ENCODE measurements at regions not wholly inside any gene's neighbourhood (a gene's known extent, or its start where the extent isn't known, plus 50 kb on each side); places are given as distances from the start of the nearest gene placed in this dataset.
"Not testable (repeated sequence)": the region's sequence is repeated elsewhere in the genome, so short reads cannot be mapped to it uniquely, and the experiment has no call there.

DNA sequence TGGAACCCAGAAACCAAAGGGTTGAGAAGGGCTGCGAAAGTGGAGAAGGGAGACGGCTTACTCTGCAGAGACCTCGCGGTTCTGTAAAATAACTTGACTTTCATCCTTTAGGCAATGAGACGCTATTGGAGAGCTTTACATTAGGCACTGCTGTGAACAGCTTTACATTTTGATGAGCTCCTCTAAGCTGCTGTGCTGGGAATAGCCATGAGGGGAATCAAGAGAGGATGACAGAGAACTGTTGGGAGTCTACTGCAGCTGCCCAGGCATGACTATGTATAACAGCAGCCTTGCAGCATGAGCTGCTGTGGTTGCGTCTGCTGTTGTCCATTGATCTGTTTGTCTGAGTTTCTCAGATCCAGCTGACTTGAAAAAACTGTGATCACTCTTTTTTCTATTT, 310.8 kb upstream of the MAP2 start:
- no peak for FAIRE-seq
- no peak for DNase-seq (ENCODE audit: insufficient read length, low spot score)
- TF ChIP-seq, protein P1, sequence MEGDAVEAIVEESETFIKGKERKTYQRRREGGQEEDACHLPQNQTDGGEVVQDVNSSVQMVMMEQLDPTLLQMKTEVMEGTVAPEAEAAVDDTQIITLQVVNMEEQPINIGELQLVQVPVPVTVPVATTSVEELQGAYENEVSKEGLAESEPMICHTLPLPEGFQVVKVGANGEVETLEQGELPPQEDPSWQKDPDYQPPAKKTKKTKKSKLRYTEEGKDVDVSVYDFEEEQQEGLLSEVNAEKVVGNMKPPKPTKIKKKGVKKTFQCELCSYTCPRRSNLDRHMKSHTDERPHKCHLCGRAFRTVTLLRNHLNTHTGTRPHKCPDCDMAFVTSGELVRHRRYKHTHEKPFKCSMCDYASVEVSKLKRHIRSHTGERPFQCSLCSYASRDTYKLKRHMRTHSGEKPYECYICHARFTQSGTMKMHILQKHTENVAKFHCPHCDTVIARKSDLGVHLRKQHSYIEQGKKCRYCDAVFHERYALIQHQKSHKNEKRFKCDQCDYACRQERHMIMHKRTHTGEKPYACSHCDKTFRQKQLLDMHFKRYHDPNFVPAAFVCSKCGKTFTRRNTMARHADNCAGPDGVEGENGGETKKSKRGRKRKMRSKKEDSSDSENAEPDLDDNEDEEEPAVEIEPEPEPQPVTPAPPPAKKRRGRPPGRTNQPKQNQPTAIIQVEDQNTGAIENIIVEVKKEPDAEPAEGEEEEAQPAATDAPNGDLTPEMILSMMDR (IDR thresholded peaks at IDR 0.05; ENCODE audit: insufficient read depth, missing control alignments) = no peak

DNA sequence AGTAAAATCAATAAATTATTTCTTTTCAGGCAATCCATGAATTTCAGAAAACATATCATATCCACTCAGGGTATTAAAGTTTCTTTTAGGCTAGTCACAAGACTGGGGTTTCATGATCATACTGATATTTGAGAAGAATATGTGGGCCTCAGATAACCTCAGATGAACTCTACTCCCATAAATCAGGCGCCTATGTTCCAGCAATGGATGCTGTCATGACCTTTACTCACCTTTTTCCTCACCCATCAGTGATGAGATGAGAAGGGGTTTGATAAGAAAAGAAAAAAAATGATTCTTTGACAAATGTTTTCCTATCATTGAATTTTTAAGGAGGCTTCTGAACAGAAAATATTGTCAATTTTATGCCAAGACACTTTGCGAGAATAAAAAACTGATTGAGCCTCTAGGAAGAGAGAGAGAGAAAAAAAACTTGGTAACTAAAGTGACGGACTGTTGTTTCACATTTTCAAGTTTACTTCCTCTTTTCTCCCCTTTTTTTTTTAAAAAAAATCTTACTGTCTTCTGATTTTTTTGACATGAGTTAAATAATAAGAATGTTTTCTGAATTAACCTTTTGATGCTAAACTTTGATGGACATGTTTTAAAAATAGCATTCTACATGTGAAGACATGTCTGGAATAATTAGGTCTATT, 309.1 kb upstream of the MAP2 start:
- DNase-seq (ENCODE audit: insufficient read length, low spot score) = no peak
- TF ChIP-seq, protein P1 (IDR thresholded peaks at IDR 0.05; ENCODE audit: insufficient read depth, missing control alignments) = no peak
- FAIRE-seq = no peak

DNA sequence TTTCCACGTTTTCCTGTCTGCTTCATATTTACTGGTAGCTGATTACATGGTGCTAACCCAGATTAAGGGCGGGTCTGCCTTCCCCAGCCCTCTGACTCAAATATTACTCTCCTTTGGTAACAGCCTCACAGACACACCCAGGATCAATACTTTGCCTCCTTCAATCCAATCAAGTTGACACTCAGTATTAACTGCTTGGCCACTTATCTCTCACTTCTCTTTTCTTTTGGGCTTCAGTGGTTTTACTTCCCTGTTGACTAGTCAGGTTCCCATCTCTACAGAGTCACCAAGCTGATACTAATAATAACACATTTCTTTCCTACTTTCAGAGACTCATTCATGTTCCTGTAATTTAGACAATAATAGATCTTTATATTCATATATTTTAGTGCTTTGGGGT, 302.2 kb upstream of the MAP2 start:
- TF ChIP-seq, protein P1 (IDR thresholded peaks at IDR 0.05; ENCODE audit: insufficient read depth, missing control alignments) = no peak
- no peak for DNase-seq (ENCODE audit: insufficient read length, low spot score)
- no peak for FAIRE-seq

DNA sequence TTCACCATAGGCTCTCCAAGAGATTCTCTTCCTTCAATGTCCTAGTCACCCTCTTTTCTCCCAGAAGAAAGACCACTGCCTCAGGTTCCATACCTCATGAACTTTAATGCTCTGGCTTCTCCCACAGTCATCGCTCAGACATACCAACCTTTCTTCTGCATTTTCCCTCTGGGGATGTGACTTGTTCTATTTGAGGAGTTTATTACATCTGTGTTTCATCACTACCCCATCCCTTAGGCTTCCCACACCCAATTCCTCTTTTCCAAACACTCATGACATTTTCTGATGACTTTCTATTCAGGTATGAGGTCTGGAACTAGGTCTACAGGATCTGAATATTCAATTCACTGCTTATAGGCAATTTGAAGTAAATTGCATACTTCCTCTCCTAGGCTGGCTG, 298.6 kb upstream of the MAP2 start:
- FAIRE-seq (no peak), DNase-seq (ENCODE audit: insufficient read length, low spot score) (no peak)
- TF ChIP-seq, protein P1 (IDR thresholded peaks at IDR 0.05; ENCODE audit: insufficient read depth, missing control alignments) = no peak

DNA sequence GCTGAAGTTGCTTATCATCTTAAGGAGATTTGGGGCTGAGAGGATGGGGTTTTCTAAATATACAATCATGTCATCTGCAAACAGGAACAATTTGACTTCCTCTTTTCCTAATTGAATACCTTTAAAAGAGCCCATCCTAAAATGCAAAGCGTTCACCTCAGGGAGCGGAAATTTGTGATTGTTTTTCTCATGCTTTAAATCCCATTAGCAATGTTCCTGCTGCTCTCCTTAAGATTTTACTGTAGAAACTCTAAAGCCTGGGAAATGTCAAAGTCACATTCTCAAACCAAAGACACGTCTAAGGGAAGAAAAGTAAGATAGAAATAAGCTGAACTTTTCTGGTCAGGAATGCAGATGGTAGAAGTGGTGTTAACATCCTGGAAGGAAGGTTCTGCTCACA, 285.8 kb upstream of the MAP2 start:
- FAIRE-seq = no peak
- TF ChIP-seq, protein P1 (IDR thresholded peaks at IDR 0.05; ENCODE audit: insufficient read depth, missing control alignments) = no peak
- no peak for DNase-seq (ENCODE audit: insufficient read length, low spot score)

DNA sequence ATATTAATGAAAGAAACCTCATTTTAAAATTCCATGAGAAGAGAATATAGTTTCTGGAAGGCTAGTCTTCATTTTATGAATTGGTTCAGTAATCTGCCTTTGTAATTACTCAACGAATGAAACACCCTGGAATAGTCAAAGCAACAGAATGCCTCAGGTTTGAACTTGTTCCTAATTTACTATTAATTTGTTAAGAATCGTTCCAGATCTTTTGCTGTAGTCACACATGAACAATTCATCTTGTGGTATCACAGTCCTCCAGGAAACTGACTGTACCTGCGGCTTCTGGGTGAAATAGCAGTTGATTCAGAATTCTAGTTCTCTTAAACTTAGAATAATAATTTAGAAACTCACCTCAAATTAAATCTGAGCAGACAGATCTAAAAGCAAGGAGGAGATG, 282.7 kb upstream of the MAP2 start:
- DNase-seq (ENCODE audit: insufficient read length, low spot score) (no peak), FAIRE-seq (no peak)
- TF ChIP-seq, protein P1 (IDR thresholded peaks at IDR 0.05; ENCODE audit: insufficient read depth, missing control alignments) = no peak

DNA sequence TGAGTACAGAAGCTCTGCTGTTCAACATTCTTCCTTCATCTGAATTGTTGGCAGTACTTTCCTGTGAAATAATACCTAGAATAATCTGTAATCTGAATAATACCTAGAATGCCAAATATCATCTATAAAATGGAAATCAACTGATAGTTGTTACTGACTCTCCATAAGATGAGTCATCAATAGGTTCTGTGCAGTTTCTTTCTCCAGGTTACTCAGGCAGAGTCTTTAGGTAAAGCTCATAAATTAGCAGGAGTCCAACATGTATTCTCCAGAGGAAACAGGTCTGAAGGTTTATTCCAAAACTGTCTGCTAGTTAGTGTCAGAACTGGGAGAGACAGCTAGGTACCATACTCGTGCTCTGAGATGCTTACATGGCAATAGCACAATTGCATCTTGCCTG, 282.0 kb upstream of the MAP2 start:
- DNase-seq (ENCODE audit: insufficient read length, low spot score) = no peak
- TF ChIP-seq, protein P1 (IDR thresholded peaks at IDR 0.05; ENCODE audit: insufficient read depth, missing control alignments) = no peak
- FAIRE-seq = no peak

DNA sequence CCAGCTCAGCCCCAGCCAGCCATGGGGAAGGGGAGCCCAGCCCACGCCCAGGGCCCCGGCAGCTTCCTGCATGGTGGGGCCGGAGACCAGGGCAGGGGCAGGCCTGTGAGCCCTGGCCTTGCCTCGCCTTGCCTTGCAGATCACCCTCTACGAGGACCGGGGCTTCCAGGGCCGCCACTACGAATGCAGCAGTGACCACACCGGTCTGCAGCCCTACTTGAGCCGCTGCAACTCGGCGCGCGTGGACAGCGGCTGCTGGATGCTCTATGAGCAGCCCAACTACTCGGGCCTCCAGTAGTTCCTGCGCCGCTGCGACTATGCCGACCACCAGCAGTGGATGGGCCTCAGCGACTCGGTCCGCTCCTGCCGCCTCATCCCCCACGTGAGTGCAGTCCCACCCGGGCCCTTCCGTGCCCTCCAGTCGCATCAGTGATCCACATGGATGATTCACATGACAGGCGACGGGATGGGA, 278.6 kb upstream of the MAP2 start:
- not testable (repeated sequence) for FAIRE-seq; DNase-seq (ENCODE audit: insufficient read length, low spot score)

Measured in D721Med (cell line).